Esophagus squamous epithelium (tissue), 5 donors: ENCODE measurements at regions not wholly inside any gene's neighbourhood (a gene's known extent, or its start where the extent isn't known, plus 50 kb on each side); places are given as distances from the start of the nearest gene placed in this dataset.

Experiments
- DNase-seq: peaks from one replicate; lab custom pipeline; 2025; lab: John Stamatoyannopoulos, UW
- H3K27ac ChIP-seq, 4 donors: fragments of 200-600 bp; sonication (generic); one replicate each; pipeline ENCODE4 v1.5.1; 2016 to 2019; ENCODE audit warnings: mild to moderate bottlenecking in 1 of 4
- H3K27me3 ChIP-seq, 4 donors: fragments of 200-600 bp; sonication (generic); 1 replicate in 3 of 4; 2 replicates in 1 of 4; pipeline versions ENCODE4 v1.5.1 to v1.6.0; 2017 to 2021; ENCODE audit warnings: antibody characterized with exemption in 1 of 4
- H3K36me3 ChIP-seq, 3 donors: fragments of 200-600 bp; sonication (generic); one replicate each; pipeline ENCODE4 v1.5.1; 2016 to 2019
- H3K4me1 ChIP-seq, 3 donors: fragments of 200-600 bp; sonication (generic); one replicate each; pipeline ENCODE4 v1.5.1; 2017 to 2019
- H3K4me3 ChIP-seq, 4 donors: fragments of 200-600 bp; sonication (generic); 1 replicate in 3 of 4; 2 replicates in 1 of 4; pipeline ENCODE4 v1.5.1; 2016 to 2019; ENCODE audit warnings: mild to moderate bottlenecking in 2 of 4, moderate library complexity in 1 of 4
- H3K9me3 ChIP-seq, 3 donors: fragments of 200-600 bp; sonication (generic); one replicate each; pipeline ENCODE4 v1.5.1; 2016 to 2019
- POLR2A ChIP-seq, 4 donors: fragments of 450-650 bp; IDR thresholded peaks; one replicate each; pipeline ENCODE4 v1.6.1; 2017; ENCODE audit warnings: antibody characterized with exemption in 4 of 4, mild to moderate bottlenecking in 4 of 4, moderate library complexity in 3 of 4
- WGBS, 2 donors: methylation state at CpG; one replicate each; pipeline ENCODE4 v1.1.5; 2018; 5-methylcytosine and 5-hydroxymethylcytosine counted together
- intact Hi-C: fragments of 100-400 bp; cut with DNase I; formaldehyde crosslinking; loops from one replicate; pipeline ENCODE4 v1.15.0; 2022
- TF ChIP-seq, protein P1 (sequence below), 6 experiments: fragments of 450-650 bp in 4 of 6; fragments of 200-600 bp in 2 of 6; sonication (generic) in 2 of 6; IDR thresholded peaks; one replicate each; pipeline ENCODE4 v1.5.1; 2016 to 2019; ENCODE audit warnings: antibody characterized with exemption in 6 of 6, mild to moderate bottlenecking in 4 of 6, moderate library complexity in 4 of 6
- donor health status: DM: yes; HTN: yes; CAD: no.

DNA sequence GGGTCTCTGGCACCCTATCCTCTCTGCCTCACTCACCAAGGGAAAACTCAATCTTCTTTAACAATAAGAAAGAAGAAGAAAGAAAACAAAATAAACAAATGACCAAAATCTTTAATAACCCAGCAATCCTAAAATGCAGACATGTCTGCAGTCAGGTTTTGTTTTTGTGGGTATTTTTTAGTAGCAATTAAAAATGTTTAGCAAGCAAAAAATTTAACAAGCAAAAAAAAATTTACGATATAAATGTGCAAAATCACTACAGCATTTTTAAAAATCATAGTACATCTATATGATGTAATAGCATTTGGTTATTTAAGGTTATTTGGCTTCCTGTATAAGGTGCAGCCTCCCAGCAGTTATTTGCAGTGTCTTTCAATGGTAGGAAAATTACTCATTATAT, 151.3 kb upstream of the MAP3K1 start:
- no peak overlapping the region for H3K4me3 ChIP-seq
- intact Hi-C loops, result no loop called here
- H3K36me3 ChIP-seq, result no peaks in the 10 kb centered on the region
- no peak overlapping the region for H3K27ac ChIP-seq
- H3K4me1 ChIP-seq, result peaks cover 0 to 22% (median 10%) of the 10 kb centered on the region in 3 donors
- no peaks in the 10 kb centered on the region for H3K9me3 ChIP-seq
- no peak for TF ChIP-seq POLR2A (IDR thresholded peaks at IDR 0.05)
- TF ChIP-seq, protein P1, sequence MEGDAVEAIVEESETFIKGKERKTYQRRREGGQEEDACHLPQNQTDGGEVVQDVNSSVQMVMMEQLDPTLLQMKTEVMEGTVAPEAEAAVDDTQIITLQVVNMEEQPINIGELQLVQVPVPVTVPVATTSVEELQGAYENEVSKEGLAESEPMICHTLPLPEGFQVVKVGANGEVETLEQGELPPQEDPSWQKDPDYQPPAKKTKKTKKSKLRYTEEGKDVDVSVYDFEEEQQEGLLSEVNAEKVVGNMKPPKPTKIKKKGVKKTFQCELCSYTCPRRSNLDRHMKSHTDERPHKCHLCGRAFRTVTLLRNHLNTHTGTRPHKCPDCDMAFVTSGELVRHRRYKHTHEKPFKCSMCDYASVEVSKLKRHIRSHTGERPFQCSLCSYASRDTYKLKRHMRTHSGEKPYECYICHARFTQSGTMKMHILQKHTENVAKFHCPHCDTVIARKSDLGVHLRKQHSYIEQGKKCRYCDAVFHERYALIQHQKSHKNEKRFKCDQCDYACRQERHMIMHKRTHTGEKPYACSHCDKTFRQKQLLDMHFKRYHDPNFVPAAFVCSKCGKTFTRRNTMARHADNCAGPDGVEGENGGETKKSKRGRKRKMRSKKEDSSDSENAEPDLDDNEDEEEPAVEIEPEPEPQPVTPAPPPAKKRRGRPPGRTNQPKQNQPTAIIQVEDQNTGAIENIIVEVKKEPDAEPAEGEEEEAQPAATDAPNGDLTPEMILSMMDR (IDR thresholded peaks at IDR 0.05), result no peak
- WGBS, 2 donors, result 84 to 100% methylated on average over 1 of the region's 1 CpG
- no peak for DNase-seq
- H3K27me3 ChIP-seq, result no peaks in the 10 kb centered on the region

DNA sequence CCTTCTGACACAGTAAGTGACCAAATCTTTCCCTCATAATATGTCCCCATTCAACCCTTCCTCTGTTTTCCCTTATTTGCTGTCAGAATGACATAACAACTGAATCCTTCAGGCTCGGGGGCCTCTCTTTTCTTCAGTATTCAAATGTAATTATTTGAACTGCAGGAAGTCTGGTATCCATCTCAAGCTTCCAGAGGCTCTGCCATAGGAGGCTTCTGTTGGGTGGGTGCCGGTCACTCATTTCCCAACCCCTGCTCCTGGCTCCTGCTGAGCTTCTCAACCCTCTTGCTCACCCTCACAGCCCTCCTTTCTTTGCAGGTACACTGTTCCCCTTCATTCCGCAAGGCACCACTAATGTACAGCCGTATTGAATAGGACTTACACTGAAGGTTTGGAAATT, 151.8 kb upstream of the MAP3K1 start:
- no peak overlapping the region for H3K27ac ChIP-seq
- TF ChIP-seq POLR2A (IDR thresholded peaks at IDR 0.05), result no peak
- TF ChIP-seq, protein P1 (IDR thresholded peaks at IDR 0.05), result no peak
- peaks cover 0 to 22% (median 6%) of the 10 kb centered on the region in 3 donors for H3K4me1 ChIP-seq
- intact Hi-C loops, result no loop called here
- H3K27me3 ChIP-seq, result no peaks in the 10 kb centered on the region
- no peaks in the 10 kb centered on the region for H3K36me3 ChIP-seq
- no peak for DNase-seq
- H3K4me3 ChIP-seq, result no peak overlapping the region
- WGBS, 2 donors, result 93 to 97% methylated on average over 4 of the region's 4 CpGs
- no peaks in the 10 kb centered on the region for H3K9me3 ChIP-seq

GRCh38 chr5:56662893-56663292, 152.5 kb upstream of the MAP3K1 start:
- Histone ChIP-seq H3K36me3 (no peaks in the 10 kb centered on the region), H3K27me3 (no peaks in the 10 kb centered on the region), H3K27ac (no peak overlapping the region), H3K9me3 (no peaks in the 10 kb centered on the region), H3K4me3 (no peak overlapping the region), H3K4me1 (peaks cover 0 to 24% (median 5%) of the 10 kb centered on the region in 3 donors)
- TF ChIP-seq, protein P1 (IDR thresholded peaks at IDR 0.05), result no peak
- TF ChIP-seq POLR2A (IDR thresholded peaks at IDR 0.05), result no peak
- intact Hi-C loops, result no loop called here
- WGBS, 2 donors, result 72 to 81% methylated on average over 3 of the region's 3 CpGs
- no peak for DNase-seq

DNA sequence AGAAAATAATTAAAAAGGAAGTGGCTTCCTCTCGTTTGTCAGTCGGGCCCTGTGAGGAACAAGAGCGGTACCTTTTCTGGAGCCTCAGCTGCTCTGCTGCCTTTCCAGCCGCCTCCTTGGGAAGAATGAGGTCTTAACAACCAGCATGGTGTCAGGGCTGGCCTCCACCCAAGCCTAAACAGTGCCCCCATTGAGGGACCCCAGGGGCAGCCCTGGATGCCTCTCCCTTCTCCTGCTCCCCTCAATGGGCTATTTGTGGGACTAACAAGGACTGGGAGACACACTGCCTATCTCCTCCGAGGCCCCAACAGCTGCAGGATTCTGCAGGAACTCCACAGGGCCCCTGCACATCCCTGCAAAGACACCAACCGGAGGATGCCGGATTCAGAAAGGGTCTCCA, 155.4 kb upstream of the MAP3K1 start:
- Histone ChIP-seq H3K27me3 (no peaks in the 10 kb centered on the region), H3K9me3 (no peaks in the 10 kb centered on the region), H3K4me3 (no peak overlapping the region), H3K36me3 (no peaks in the 10 kb centered on the region), H3K27ac (peak overlapping the region in 1 of 4 donors; percentile 73), H3K4me1 (peaks cover 0 to 49% (median 9%) of the 10 kb centered on the region in 3 donors)
- no peak for DNase-seq
- TF ChIP-seq, protein P1 (IDR thresholded peaks at IDR 0.05), result no peak
- intact Hi-C loops, result no loop called here
- WGBS, 2 donors, result 88 to 90% methylated on average over 5 to 7 of the region's 7 CpGs

- no peak overlapping the region for H3K4me3 ChIP-seq
- no peak for DNase-seq
- WGBS, 2 donors, result 25 to 30% methylated on average over 1 of the region's 1 CpG
- H3K27me3 ChIP-seq, result no peaks in the 10 kb centered on the region
- H3K36me3 ChIP-seq, result no peaks in the 10 kb centered on the region
- TF ChIP-seq POLR2A (IDR thresholded peaks at IDR 0.05), result no peak
- TF ChIP-seq, protein P1 (IDR thresholded peaks at IDR 0.05), result no peak
- intact Hi-C loops, result no loop called here
- peaks cover 0 to 49% (median 9%) of the 10 kb centered on the region in 3 donors for H3K4me1 ChIP-seq
- peak overlapping the region; percentile 58 to 81 (median 72) for H3K27ac ChIP-seq
- no peaks in the 10 kb centered on the region for H3K9me3 ChIP-seq
Observed at GRCh38 chr5:56658972-56659371, 156.4 kb upstream of the MAP3K1 start.
